ENCODE measurements at regions not wholly inside any gene's neighbourhood (a gene's known extent, or its start where the extent isn't known, plus 50 kb on each side); places are given as distances from the start of the nearest gene placed in this dataset.

- H3K4me3 ChIP-seq (ENCODE audit: low read depth, low read length), result no peak overlapping the region
- no peak for TF ChIP-seq CTCF (IDR thresholded peaks at IDR 0.05; ENCODE audit: low read depth, low read length)
Observed at GRCh38 chr7:69450456-69450855, 147.8 kb upstream of the AUTS2 start.

- TF ChIP-seq CTCF (IDR thresholded peaks at IDR 0.05; ENCODE audit: low read depth, low read length), result no peak
- H3K4me3 ChIP-seq (ENCODE audit: low read depth, low read length), result no peak overlapping the region
Observed at GRCh38 chr7:69451715-69452114, 146.6 kb upstream of the AUTS2 start.

GRCh38 chr7:69452797-69453196 lies 145.5 kb upstream of the AUTS2 start:
- no peak overlapping the region for H3K4me3 ChIP-seq (ENCODE audit: low read depth, low read length)
- TF ChIP-seq CTCF (IDR thresholded peaks at IDR 0.05; ENCODE audit: low read depth, low read length), result no peak

- no peak overlapping the region for H3K4me3 ChIP-seq (ENCODE audit: low read depth, low read length)
- no peak for TF ChIP-seq CTCF (IDR thresholded peaks at IDR 0.05; ENCODE audit: low read depth, low read length)
Observed at GRCh38 chr7:69457595-69458504, 140.4 kb upstream of the AUTS2 start.

GRCh38 chr7:69464035-69464434 lies 134.2 kb upstream of the AUTS2 start:
- no peak for TF ChIP-seq CTCF (IDR thresholded peaks at IDR 0.05; ENCODE audit: low read depth, low read length)
- no peak overlapping the region for H3K4me3 ChIP-seq (ENCODE audit: low read depth, low read length)

- TF ChIP-seq CTCF (IDR thresholded peaks at IDR 0.05; ENCODE audit: low read depth, low read length), result no peak
- H3K4me3 ChIP-seq (ENCODE audit: low read depth, low read length), result no peak overlapping the region
Observed at GRCh38 chr7:69465262-69465661, 133.0 kb upstream of the AUTS2 start.

GRCh38 chr7:69467826-69468225 lies 130.4 kb upstream of the AUTS2 start:
- TF ChIP-seq CTCF (IDR thresholded peaks at IDR 0.05; ENCODE audit: low read depth, low read length), result no peak
- no peak overlapping the region for H3K4me3 ChIP-seq (ENCODE audit: low read depth, low read length)
